Fibroblast of lung (primary cell): ENCODE measurements at regions not wholly inside any gene's neighbourhood (a gene's known extent, or its start where the extent isn't known, plus 50 kb on each side); places are given as distances from the start of the nearest gene placed in this dataset.

Experiments
- CTCF ChIP-seq, 2 donors: IDR thresholded peaks in 1 of 2; conservative IDR thresholded peaks in 1 of 2; 1 replicate in 1 of 2; 2 replicates in 1 of 2; pipeline ENCODE4 v1.5.1; 2011 to 2012; ENCODE audit warnings: low read length in 2 of 2, control low read depth in 1 of 2, inconsistent platforms in 1 of 2, low read depth in 1 of 2, mild to moderate bottlenecking in 1 of 2
- EZH2 ChIP-seq: IDR thresholded peaks from 2 replicates; pipeline ENCODE4 v1.5.1; 2012; ENCODE audit warnings: low read length, control low read depth, mild to moderate bottlenecking; ENCODE audit errors: missing control alignments

GRCh38 chr14:46248001-46248630 lies 403.5 kb downstream of the RPL10L start:
- TF ChIP-seq CTCF (conservative IDR thresholded peaks at IDR 0.05 in 1 of 2, IDR thresholded peaks at IDR 0.05 in 1 of 2; ENCODE audit: low read depth in 1 of 2, low read length in 2 of 2) = no peak
- no peak for TF ChIP-seq EZH2
